ENCODE measurements at regions not wholly inside any gene's neighbourhood (a gene's known extent, or its start where the extent isn't known, plus 50 kb on each side); places are given as distances from the start of the nearest gene placed in this dataset.

GRCh38 chr22:22376352-22376706 lies 131.7 kb downstream of the VPREB1 start:
- no peak for TF ChIP-seq EZH2 (IDR thresholded peaks at IDR 0.05)
- TF ChIP-seq POLR2AphosphoS5 (IDR thresholded peaks at IDR 0.05; ENCODE audit: borderline replicate concordance, low read depth, low read length), result no peak
- TF ChIP-seq FOXP2 (optimal IDR thresholded peaks at IDR 0.05; ENCODE audit: control extremely low read depth, extremely low read length, insufficient read depth), result no peak

Measured in SK-N-MC (cell line).